ENCODE measurements at regions not wholly inside any gene's neighbourhood (a gene's known extent, or its start where the extent isn't known, plus 50 kb on each side); places are given as distances from the start of the nearest gene placed in this dataset.
"Not testable (repeated sequence)": the region's sequence is repeated elsewhere in the genome, so short reads cannot be mapped to it uniquely, and the experiment has no call there.

DNA sequence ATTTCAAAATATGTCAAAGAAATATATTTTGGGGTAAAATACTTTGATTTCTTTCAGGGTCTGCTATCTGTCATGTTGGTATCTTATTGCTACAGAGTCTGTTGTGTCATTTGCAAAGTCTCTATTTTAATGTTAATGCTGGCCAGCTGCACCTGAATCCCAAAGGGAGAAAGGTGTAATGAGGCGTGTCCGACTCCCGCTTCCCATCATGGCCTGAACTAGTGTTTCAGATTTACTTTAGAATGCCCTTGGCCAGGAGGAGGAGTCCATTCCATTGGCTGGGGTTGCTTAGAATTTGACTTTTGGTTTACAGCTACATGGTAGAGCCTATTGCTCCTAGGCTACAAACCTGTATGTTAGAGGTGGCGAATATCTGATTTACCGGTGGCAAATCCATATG is 69.3 kb downstream of the FAM50B start:
- no peak for DNase-seq (ENCODE audit: extremely low spot score)
- POLR2A ChIA-PET = no interaction called here
- CTCF ChIA-PET = no interaction called here
- TF ChIP-seq, protein P1, sequence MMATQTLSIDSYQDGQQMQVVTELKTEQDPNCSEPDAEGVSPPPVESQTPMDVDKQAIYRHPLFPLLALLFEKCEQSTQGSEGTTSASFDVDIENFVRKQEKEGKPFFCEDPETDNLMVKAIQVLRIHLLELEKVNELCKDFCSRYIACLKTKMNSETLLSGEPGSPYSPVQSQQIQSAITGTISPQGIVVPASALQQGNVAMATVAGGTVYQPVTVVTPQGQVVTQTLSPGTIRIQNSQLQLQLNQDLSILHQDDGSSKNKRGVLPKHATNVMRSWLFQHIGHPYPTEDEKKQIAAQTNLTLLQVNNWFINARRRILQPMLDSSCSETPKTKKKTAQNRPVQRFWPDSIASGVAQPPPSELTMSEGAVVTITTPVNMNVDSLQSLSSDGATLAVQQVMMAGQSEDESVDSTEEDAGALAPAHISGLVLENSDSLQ (IDR thresholded peaks at IDR 0.05) = no peak
- no peak for TF ChIP-seq NFRKB (IDR thresholded peaks at IDR 0.05)
- no peak for TF ChIP-seq SP1 (IDR thresholded peaks at IDR 0.05)
- no peak for TF ChIP-seq ZNF384 (IDR thresholded peaks at IDR 0.05)
- no peak for TF ChIP-seq CTBP1 (IDR thresholded peaks at IDR 0.05; ENCODE audit: borderline replicate concordance)
- no peak for TF ChIP-seq SUZ12 (IDR thresholded peaks at IDR 0.05)
- TF ChIP-seq HDGF (IDR thresholded peaks at IDR 0.05; ENCODE audit: borderline replicate concordance) = no peak
- no peak for TF ChIP-seq ELF4 (IDR thresholded peaks at IDR 0.05)
- TF ChIP-seq L3MBTL2 (conservative IDR thresholded peaks at IDR 0.05) = no peak
- TF ChIP-seq ARNT (IDR thresholded peaks at IDR 0.05) = no peak
- TF ChIP-seq TARDBP (IDR thresholded peaks at IDR 0.05) = no peak
- TF ChIP-seq FOXM1 (IDR thresholded peaks at IDR 0.05; ENCODE audit: borderline replicate concordance) = no peak
- no peak for TF ChIP-seq FOXA1 (IDR thresholded peaks at IDR 0.05)
- TF ChIP-seq FOXK2 (IDR thresholded peaks at IDR 0.05) = no peak

GRCh38 chr6:3919130-3919628 is 70.0 kb downstream of the FAM50B start:
- TF ChIP-seq CTBP1 (IDR thresholded peaks at IDR 0.05; ENCODE audit: borderline replicate concordance) (no peak), NFRKB (IDR thresholded peaks at IDR 0.05) (no peak), HDGF (IDR thresholded peaks at IDR 0.05; ENCODE audit: borderline replicate concordance) (no peak), FOXK2 (IDR thresholded peaks at IDR 0.05) (no peak), ZNF384 (IDR thresholded peaks at IDR 0.05) (no peak), TARDBP (IDR thresholded peaks at IDR 0.05) (no peak), FOXA1 (IDR thresholded peaks at IDR 0.05) (no peak), SP1 (IDR thresholded peaks at IDR 0.05) (no peak), SUZ12 (IDR thresholded peaks at IDR 0.05) (no peak), FOXM1 (IDR thresholded peaks at IDR 0.05; ENCODE audit: borderline replicate concordance) (no peak), ELF4 (IDR thresholded peaks at IDR 0.05) (no peak), BHLHE40 (IDR thresholded peaks at IDR 0.05; ENCODE audit: borderline replicate concordance) (no peak), L3MBTL2 (conservative IDR thresholded peaks at IDR 0.05) (no peak), ARNT (IDR thresholded peaks at IDR 0.05) (no peak), LEF1 (IDR thresholded peaks at IDR 0.05; ENCODE audit: borderline replicate concordance) (no peak)
- TF ChIP-seq, protein P1 (IDR thresholded peaks at IDR 0.05) = no peak
- no peak for DNase-seq (ENCODE audit: extremely low spot score)
- POLR2A ChIA-PET = no interaction called here
- CTCF ChIA-PET = interaction anchor here (0.9 kb wide), 1 partner anchor 15 kb away, joined by 3 read pairs; no protein-coding TSS in a partner anchor

DNA sequence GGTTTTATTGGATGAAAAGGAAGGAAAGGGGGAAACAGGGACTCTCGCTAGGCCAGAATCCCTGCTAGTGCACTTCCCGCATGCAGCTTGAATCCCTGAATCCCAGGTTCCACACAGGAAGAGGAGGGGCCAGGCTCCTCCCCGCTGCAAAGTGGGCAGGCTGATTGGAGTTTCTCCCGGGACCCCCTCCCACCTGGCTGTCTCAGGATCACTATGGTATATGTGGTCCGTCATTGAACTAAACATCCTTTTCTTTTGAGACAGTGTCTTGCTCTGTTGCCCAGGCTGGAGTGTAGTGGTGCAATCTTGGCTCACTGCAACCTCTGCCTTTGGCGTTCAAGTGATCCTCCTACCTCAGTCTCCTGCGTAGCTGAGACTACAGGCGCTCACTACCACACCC is 70.7 kb downstream of the FAM50B start:
- POLR2A ChIA-PET = no interaction called here
- CTCF ChIA-PET = interaction anchor here (0.9 kb wide), 1 partner anchor 15 kb away, joined by 3 read pairs; no protein-coding TSS in a partner anchor
- no peak for TF ChIP-seq L3MBTL2 (conservative IDR thresholded peaks at IDR 0.05)
- no peak for TF ChIP-seq SP1 (IDR thresholded peaks at IDR 0.05)
- TF ChIP-seq NFRKB (IDR thresholded peaks at IDR 0.05) = no peak
- TF ChIP-seq HDGF (IDR thresholded peaks at IDR 0.05; ENCODE audit: borderline replicate concordance) = no peak
- TF ChIP-seq, protein P1 (IDR thresholded peaks at IDR 0.05) = no peak
- no peak for TF ChIP-seq FOXK2 (IDR thresholded peaks at IDR 0.05)
- TF ChIP-seq BHLHE40 (IDR thresholded peaks at IDR 0.05; ENCODE audit: borderline replicate concordance) = no peak
- TF ChIP-seq TARDBP (IDR thresholded peaks at IDR 0.05) = no peak
- TF ChIP-seq ARNT (IDR thresholded peaks at IDR 0.05) = no peak
- TF ChIP-seq SUZ12 (IDR thresholded peaks at IDR 0.05) = no peak
- TF ChIP-seq ELF4 (IDR thresholded peaks at IDR 0.05) = no peak
- no peak for TF ChIP-seq FOXM1 (IDR thresholded peaks at IDR 0.05; ENCODE audit: borderline replicate concordance)
- TF ChIP-seq ZNF384 (IDR thresholded peaks at IDR 0.05) = no peak
- no peak for TF ChIP-seq LEF1 (IDR thresholded peaks at IDR 0.05; ENCODE audit: borderline replicate concordance)
- TF ChIP-seq FOXA1 (IDR thresholded peaks at IDR 0.05) = no peak
- no peak for TF ChIP-seq CTBP1 (IDR thresholded peaks at IDR 0.05; ENCODE audit: borderline replicate concordance)
- no peak for DNase-seq (ENCODE audit: extremely low spot score)

DNA sequence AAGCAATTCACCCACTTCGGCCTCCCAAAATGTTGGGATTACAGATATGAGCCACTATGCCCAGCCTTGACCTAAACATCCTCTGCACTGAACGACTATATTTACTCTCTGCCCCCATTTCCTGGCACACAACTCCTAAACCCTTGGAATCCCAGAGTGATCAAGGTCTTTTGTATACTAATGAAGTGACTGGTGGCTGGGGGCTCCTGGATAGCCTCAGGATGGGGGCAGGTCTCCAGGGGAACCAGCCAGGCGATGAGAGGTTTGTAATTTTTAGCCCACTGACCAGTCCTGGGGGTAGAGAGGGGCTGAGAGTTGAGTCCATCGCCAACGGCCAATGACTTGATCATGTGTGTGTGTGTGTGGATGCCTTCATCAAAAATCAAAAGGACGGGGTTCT is 71.1 kb downstream of the FAM50B start:
- POLR2A ChIA-PET = no interaction called here
- CTCF ChIA-PET = no interaction called here
- DNase-seq (ENCODE audit: extremely low spot score) = no peak
- TF ChIP-seq BHLHE40 (IDR thresholded peaks at IDR 0.05; ENCODE audit: borderline replicate concordance) (no peak), TARDBP (IDR thresholded peaks at IDR 0.05) (no peak), ELF4 (IDR thresholded peaks at IDR 0.05) (no peak), ARNT (IDR thresholded peaks at IDR 0.05) (no peak), HDGF (IDR thresholded peaks at IDR 0.05; ENCODE audit: borderline replicate concordance) (no peak), LEF1 (IDR thresholded peaks at IDR 0.05; ENCODE audit: borderline replicate concordance) (no peak), NFRKB (IDR thresholded peaks at IDR 0.05) (no peak), L3MBTL2 (conservative IDR thresholded peaks at IDR 0.05) (no peak)
- TF ChIP-seq, protein P1 (IDR thresholded peaks at IDR 0.05) = no peak

DNA sequence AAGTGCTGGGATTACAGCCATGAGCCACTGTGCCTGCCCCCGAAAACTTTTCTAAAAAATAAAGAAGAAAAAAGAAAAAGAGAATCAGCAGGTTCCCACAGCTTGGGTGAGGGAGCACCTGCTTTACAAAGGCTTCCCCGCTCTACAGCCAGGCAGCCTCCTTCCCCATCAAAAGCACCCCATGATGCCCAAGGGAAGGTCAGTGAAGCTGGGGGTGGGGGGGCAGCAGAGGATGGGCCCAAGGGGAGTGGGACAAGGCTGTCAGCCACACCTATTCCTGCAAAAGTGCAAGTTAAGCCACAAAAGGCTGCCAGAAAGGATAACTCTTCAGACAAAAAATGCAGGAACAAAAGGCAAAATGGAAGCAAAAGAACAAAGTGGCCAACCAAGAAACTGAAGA is 72.5 kb downstream of the FAM50B start:
- TF ChIP-seq L3MBTL2 (conservative IDR thresholded peaks at IDR 0.05) (no peak), CTBP1 (IDR thresholded peaks at IDR 0.05; ENCODE audit: borderline replicate concordance) (no peak), NFRKB (IDR thresholded peaks at IDR 0.05) (no peak), ZNF384 (IDR thresholded peaks at IDR 0.05) (no peak), SUZ12 (IDR thresholded peaks at IDR 0.05) (no peak), LEF1 (IDR thresholded peaks at IDR 0.05; ENCODE audit: borderline replicate concordance) (no peak), FOXA1 (IDR thresholded peaks at IDR 0.05) (no peak), TARDBP (IDR thresholded peaks at IDR 0.05) (no peak), HDGF (IDR thresholded peaks at IDR 0.05; ENCODE audit: borderline replicate concordance) (no peak), BHLHE40 (IDR thresholded peaks at IDR 0.05; ENCODE audit: borderline replicate concordance) (no peak), ELF4 (IDR thresholded peaks at IDR 0.05) (no peak), FOXM1 (IDR thresholded peaks at IDR 0.05; ENCODE audit: borderline replicate concordance) (no peak), SP1 (IDR thresholded peaks at IDR 0.05) (no peak), ARNT (IDR thresholded peaks at IDR 0.05) (no peak)
- TF ChIP-seq, protein P1 (IDR thresholded peaks at IDR 0.05) = no peak
- no peak for DNase-seq (ENCODE audit: extremely low spot score)
- CTCF ChIA-PET = no interaction called here
- POLR2A ChIA-PET = no interaction called here

- POLR2A ChIA-PET; DNase-seq (ENCODE audit: extremely low spot score): not testable (repeated sequence)
- CTCF ChIA-PET = interaction anchor here (0.8 kb wide), 1 partner anchor 10 kb away, joined by 5 read pairs; no protein-coding TSS in a partner anchor
These were observed 73.4 kb downstream of the FAM50B start for GRCh38 chr6:3922619-3923018.

GRCh38 chr6:3925223-3926149 is 76.3 kb downstream of the FAM50B start:
- DNase-seq (ENCODE audit: extremely low spot score); CTCF ChIA-PET; POLR2A ChIA-PET: not testable (repeated sequence)
